RCC 7860 (cell line): ENCODE measurements at regions not wholly inside any gene's neighbourhood (a gene's known extent, or its start where the extent isn't known, plus 50 kb on each side); places are given as distances from the start of the nearest gene placed in this dataset.
"Not testable (repeated sequence)": the region's sequence is repeated elsewhere in the genome, so short reads cannot be mapped to it uniquely, and the experiment has no call there.

Experiments used
- DNase-seq: peaks from one replicate; pipeline ENCODE4 v3.0.0-alpha.2; 2015; ENCODE audit warnings: low spot score
- FAIRE-seq: peaks from 2 replicates; lab custom pipeline; 2012; peaks lifted over from hg19 to GRCh38; lab: Jason Lieb, UNC

- not testable (repeated sequence) for FAIRE-seq, DNase-seq
Observed at GRCh38 chr10:78096486-78096885, 62.8 kb downstream of the RPS24 start.

GRCh38 chr10:78102593-78102992, 68.9 kb downstream of the RPS24 start:
- not testable (repeated sequence) for FAIRE-seq, DNase-seq

- FAIRE-seq, result no peak
- DNase-seq, result no peak
Observed at GRCh38 chr10:78109210-78109609, 75.5 kb downstream of the RPS24 start.

GRCh38 chr10:78115135-78115853, 81.6 kb downstream of the RPS24 start:
- no peak for FAIRE-seq
- DNase-seq, result no peak

GRCh38 chr10:78116361-78116760, 82.7 kb downstream of the RPS24 start:
- FAIRE-seq (no peak), DNase-seq (no peak)

- FAIRE-seq (no peak), DNase-seq (no peak)
Observed at GRCh38 chr10:78118591-78118990, 84.9 kb downstream of the RPS24 start.

- no peak for DNase-seq
Observed at GRCh38 chr10:78121801-78122200, 88.1 kb downstream of the RPS24 start.

GRCh38 chr10:78124167-78124566, 90.5 kb downstream of the RPS24 start:
- DNase-seq (no peak), FAIRE-seq (no peak)

More at GRCh38 chr10:78121801-78122200, 88.1 kb downstream of the RPS24 start:
- FAIRE-seq, result no peak

- DNase-seq (no peak), FAIRE-seq (no peak)
Observed at GRCh38 chr10:78129211-78129610, 95.5 kb downstream of the RPS24 start.

- no peak for DNase-seq
- no peak for FAIRE-seq
Observed at GRCh38 chr10:78130966-78131710, 97.5 kb downstream of the RPS24 start.

GRCh38 chr10:78134773-78135306, 101.2 kb downstream of the RPS24 start:
- no peak for FAIRE-seq
- DNase-seq, result no peak

GRCh38 chr10:78137147-78137546, 103.5 kb downstream of the RPS24 start:
- DNase-seq (no peak), FAIRE-seq (no peak)

- no peak for FAIRE-seq
- DNase-seq, result no peak
Observed at GRCh38 chr10:78139341-78139740, 105.7 kb downstream of the RPS24 start.

- DNase-seq (no peak), FAIRE-seq (no peak)
Observed at GRCh38 chr10:78140066-78140630, 106.5 kb downstream of the RPS24 start.

GRCh38 chr10:78143576-78143975, 109.9 kb downstream of the RPS24 start:
- no peak for FAIRE-seq

GRCh38 chr10:78146200-78146599, 112.5 kb downstream of the RPS24 start:
- FAIRE-seq, result no peak
- no peak for DNase-seq

More at GRCh38 chr10:78143576-78143975, 109.9 kb downstream of the RPS24 start:
- DNase-seq, result no peak

GRCh38 chr10:78147202-78147601, 113.5 kb downstream of the RPS24 start:
- no peak for DNase-seq
- FAIRE-seq, result no peak

GRCh38 chr10:78148216-78148960, 114.7 kb downstream of the RPS24 start:
- no peak for FAIRE-seq

GRCh38 chr10:78148961-78149612, 115.4 kb downstream of the RPS24 start:
- FAIRE-seq, result no peak
- peak; percentile 46 for DNase-seq

More at GRCh38 chr10:78148216-78148960, 114.7 kb downstream of the RPS24 start:
- no peak for DNase-seq

GRCh38 chr10:78150756-78151155, 117.1 kb downstream of the RPS24 start:
- DNase-seq, result no peak
- no peak for FAIRE-seq
